Ascending aorta (tissue), 2 donors: ENCODE measurements at regions not wholly inside any gene's neighbourhood (a gene's known extent, or its start where the extent isn't known, plus 50 kb on each side); places are given as distances from the start of the nearest gene placed in this dataset.

Experiments used
- DNase-seq, 2 donors: peaks; one replicate each; pipeline ENCODE4 v3.0.0-alpha.2; 2019; ENCODE audit warnings: low spot score in 2 of 2
- H3K27ac ChIP-seq, 2 donors: fragments of 200-600 bp; sonication (generic); one replicate each; pipeline ENCODE4 v1.5.1; 2016 to 2017; ENCODE audit warnings: mild to moderate bottlenecking in 1 of 2
- H3K27me3 ChIP-seq: fragments of 200-600 bp; sonication (generic); one replicate; pipeline ENCODE4 v1.5.1; 2017
- H3K36me3 ChIP-seq, 2 donors: fragments of 200-600 bp; sonication (generic); one replicate each; pipeline ENCODE4 v1.5.1; 2016
- H3K4me1 ChIP-seq, 2 donors: fragments of 200-600 bp; sonication (generic); one replicate each; pipeline ENCODE4 v1.5.1; 2016 to 2017; ENCODE audit warnings: mild to moderate bottlenecking in 1 of 2
- H3K4me3 ChIP-seq, 2 donors: fragments of 200-600 bp; sonication (generic); one replicate each; pipeline ENCODE4 v1.5.1; 2016 to 2017; ENCODE audit warnings: mild to moderate bottlenecking in 1 of 2
- H3K9me3 ChIP-seq, 2 donors: fragments of 200-600 bp; sonication (generic); one replicate each; pipeline ENCODE4 v1.5.1; 2016
- CTCF ChIP-seq, 3 experiments: fragments of 200-600 bp in 2 of 3; fragments of 450-650 bp in 1 of 3; sonication (generic) in 2 of 3; IDR thresholded peaks; one replicate each; pipeline ENCODE4 v1.5.1; 2016 to 2019; ENCODE audit warnings: antibody characterized with exemption in 3 of 3, mild to moderate bottlenecking in 1 of 3, moderate library complexity in 1 of 3
- intact Hi-C: fragments of 100-400 bp; cut with DNase I; formaldehyde crosslinking; loops from one replicate; pipeline ENCODE4 v1.15.1; 2023

GRCh38 chr21:35222021-35222420, 172.9 kb upstream of the RUNX1 start:
- H3K4me3 ChIP-seq = no peak overlapping the region
- no peak for DNase-seq
- no peaks in the 10 kb centered on the region for H3K27me3 ChIP-seq
- H3K27ac ChIP-seq = no peak overlapping the region
- intact Hi-C loops = no loop called here
- peaks cover 0 to 2% of the 10 kb centered on the region in 2 donors for H3K4me1 ChIP-seq
- H3K9me3 ChIP-seq = no peaks in the 10 kb centered on the region
- TF ChIP-seq CTCF (IDR thresholded peaks at IDR 0.05) = no peak
- no peaks in the 10 kb centered on the region for H3K36me3 ChIP-seq

GRCh38 chr21:35220301-35220700, 171.2 kb upstream of the RUNX1 start:
- Histone ChIP-seq H3K36me3 (no peaks in the 10 kb centered on the region), H3K4me3 (no peak overlapping the region), H3K27me3 (no peaks in the 10 kb centered on the region), H3K4me1 (no peaks in the 10 kb centered on the region), H3K9me3 (no peaks in the 10 kb centered on the region), H3K27ac (no peak overlapping the region)
- no peak for TF ChIP-seq CTCF (IDR thresholded peaks at IDR 0.05)
- no peak for DNase-seq
- intact Hi-C loops = no loop called here

- Histone ChIP-seq H3K27ac (no peak overlapping the region), H3K36me3 (no peaks in the 10 kb centered on the region), H3K27me3 (no peaks in the 10 kb centered on the region), H3K9me3 (no peaks in the 10 kb centered on the region), H3K4me1 (no peaks in the 10 kb centered on the region), H3K4me3 (no peak overlapping the region)
- intact Hi-C loops = no loop called here
- DNase-seq = no peak
- no peak for TF ChIP-seq CTCF (IDR thresholded peaks at IDR 0.05)
These were observed 170.6 kb upstream of the RUNX1 start for GRCh38 chr21:35219719-35220118.

GRCh38 chr21:35219291-35219690, 170.2 kb upstream of the RUNX1 start:
- Histone ChIP-seq H3K4me3 (no peak overlapping the region), H3K27me3 (no peaks in the 10 kb centered on the region), H3K9me3 (no peaks in the 10 kb centered on the region), H3K27ac (no peak overlapping the region), H3K36me3 (no peaks in the 10 kb centered on the region), H3K4me1 (no peaks in the 10 kb centered on the region)
- no peak for TF ChIP-seq CTCF (IDR thresholded peaks at IDR 0.05)
- DNase-seq = no peak
- intact Hi-C loops = no loop called here

GRCh38 chr21:35217504-35218060, 168.5 kb upstream of the RUNX1 start:
- Histone ChIP-seq H3K36me3 (no peaks in the 10 kb centered on the region), H3K27me3 (no peaks in the 10 kb centered on the region), H3K4me1 (no peaks in the 10 kb centered on the region), H3K27ac (no peak overlapping the region), H3K4me3 (no peak overlapping the region), H3K9me3 (no peaks in the 10 kb centered on the region)
- no peak for DNase-seq
- TF ChIP-seq CTCF (IDR thresholded peaks at IDR 0.05) = no peak
- intact Hi-C loops = no loop called here

GRCh38 chr21:35216996-35217395, 167.9 kb upstream of the RUNX1 start:
- TF ChIP-seq CTCF (IDR thresholded peaks at IDR 0.05) = no peak
- Histone ChIP-seq H3K27ac (no peak overlapping the region), H3K27me3 (no peaks in the 10 kb centered on the region), H3K36me3 (no peaks in the 10 kb centered on the region), H3K9me3 (no peaks in the 10 kb centered on the region), H3K4me3 (no peak overlapping the region), H3K4me1 (no peaks in the 10 kb centered on the region)
- no peak for DNase-seq
- intact Hi-C loops = no loop called here
